ENCODE measurements at regions not wholly inside any gene's neighbourhood (a gene's known extent, or its start where the extent isn't known, plus 50 kb on each side); places are given as distances from the start of the nearest gene placed in this dataset.
"Not testable (repeated sequence)": the region's sequence is repeated elsewhere in the genome, so short reads cannot be mapped to it uniquely, and the experiment has no call there.

- DNase-seq (ENCODE audit: low spot score); H3K9me3 Mint-ChIP-seq; H3K4me1 Mint-ChIP-seq (ENCODE audit: low read depth); H3K36me3 Mint-ChIP-seq (ENCODE audit: low read depth); intact Hi-C loops (cut with micrococcal nuclease); H3K27ac Mint-ChIP-seq; H3K27me3 Mint-ChIP-seq (ENCODE audit: insufficient read depth); H3K4me3 Mint-ChIP-seq: not testable (repeated sequence)
Observed at GRCh38 chr9:42437057-42437759, 253.7 kb downstream of the SPATA31A6 start.

GRCh38 chr9:42442680-42443079 is 259.2 kb downstream of the SPATA31A6 start:
- H3K36me3 Mint-ChIP-seq (ENCODE audit: low read depth); DNase-seq (ENCODE audit: low spot score); H3K4me1 Mint-ChIP-seq (ENCODE audit: low read depth); H3K4me3 Mint-ChIP-seq; H3K27me3 Mint-ChIP-seq (ENCODE audit: insufficient read depth); intact Hi-C loops (cut with micrococcal nuclease); H3K9me3 Mint-ChIP-seq; H3K27ac Mint-ChIP-seq: not testable (repeated sequence)

- H3K4me3 Mint-ChIP-seq; H3K36me3 Mint-ChIP-seq (ENCODE audit: low read depth); intact Hi-C loops (cut with micrococcal nuclease); H3K9me3 Mint-ChIP-seq; H3K27ac Mint-ChIP-seq; H3K27me3 Mint-ChIP-seq (ENCODE audit: insufficient read depth); H3K4me1 Mint-ChIP-seq (ENCODE audit: low read depth); DNase-seq (ENCODE audit: low spot score): not testable (repeated sequence)
Observed at GRCh38 chr9:42443414-42443813, 260.0 kb downstream of the SPATA31A6 start.

GRCh38 chr9:42461436-42461835 is 278.0 kb downstream of the SPATA31A6 start:
- H3K9me3 Mint-ChIP-seq; H3K27me3 Mint-ChIP-seq (ENCODE audit: insufficient read depth); H3K4me3 Mint-ChIP-seq; H3K36me3 Mint-ChIP-seq (ENCODE audit: low read depth); H3K27ac Mint-ChIP-seq; DNase-seq (ENCODE audit: low spot score); intact Hi-C loops (cut with micrococcal nuclease); H3K4me1 Mint-ChIP-seq (ENCODE audit: low read depth): not testable (repeated sequence)

GRCh38 chr9:42461863-42462262 is 278.4 kb downstream of the SPATA31A6 start:
- DNase-seq (ENCODE audit: low spot score); H3K27ac Mint-ChIP-seq; H3K4me1 Mint-ChIP-seq (ENCODE audit: low read depth); intact Hi-C loops (cut with micrococcal nuclease); H3K36me3 Mint-ChIP-seq (ENCODE audit: low read depth); H3K4me3 Mint-ChIP-seq; H3K9me3 Mint-ChIP-seq; H3K27me3 Mint-ChIP-seq (ENCODE audit: insufficient read depth): not testable (repeated sequence)

GRCh38 chr9:42463981-42464380 is 280.5 kb downstream of the SPATA31A6 start:
- intact Hi-C loops (cut with micrococcal nuclease); H3K27ac Mint-ChIP-seq; H3K4me1 Mint-ChIP-seq (ENCODE audit: low read depth); H3K4me3 Mint-ChIP-seq; H3K27me3 Mint-ChIP-seq (ENCODE audit: insufficient read depth); H3K36me3 Mint-ChIP-seq (ENCODE audit: low read depth); DNase-seq (ENCODE audit: low spot score); H3K9me3 Mint-ChIP-seq: not testable (repeated sequence)

- H3K27ac Mint-ChIP-seq; H3K27me3 Mint-ChIP-seq (ENCODE audit: insufficient read depth); H3K4me3 Mint-ChIP-seq; H3K9me3 Mint-ChIP-seq; H3K36me3 Mint-ChIP-seq (ENCODE audit: low read depth); DNase-seq (ENCODE audit: low spot score); intact Hi-C loops (cut with micrococcal nuclease); H3K4me1 Mint-ChIP-seq (ENCODE audit: low read depth): not testable (repeated sequence)
Observed at GRCh38 chr9:42470577-42470976, 287.1 kb downstream of the SPATA31A6 start.

GRCh38 chr9:42490989-42491388 is 307.5 kb downstream of the SPATA31A6 start:
- intact Hi-C loops (cut with micrococcal nuclease); H3K4me3 Mint-ChIP-seq; H3K27ac Mint-ChIP-seq; H3K4me1 Mint-ChIP-seq (ENCODE audit: low read depth); DNase-seq (ENCODE audit: low spot score); H3K36me3 Mint-ChIP-seq (ENCODE audit: low read depth); H3K27me3 Mint-ChIP-seq (ENCODE audit: insufficient read depth); H3K9me3 Mint-ChIP-seq: not testable (repeated sequence)

- intact Hi-C loops (cut with micrococcal nuclease); H3K4me3 Mint-ChIP-seq; H3K9me3 Mint-ChIP-seq: not testable (repeated sequence)
Observed at GRCh38 chr9:42502620-42503264, 319.3 kb downstream of the SPATA31A6 start.

GRCh38 chr9:42508111-42508510 is 324.7 kb downstream of the SPATA31A6 start:
- intact Hi-C loops (cut with micrococcal nuclease); H3K36me3 Mint-ChIP-seq (ENCODE audit: low read depth); H3K9me3 Mint-ChIP-seq: not testable (repeated sequence)

More at GRCh38 chr9:42502620-42503264, 319.3 kb downstream of the SPATA31A6 start:
- H3K36me3 Mint-ChIP-seq (ENCODE audit: low read depth); DNase-seq (ENCODE audit: low spot score); H3K27me3 Mint-ChIP-seq (ENCODE audit: insufficient read depth); H3K4me1 Mint-ChIP-seq (ENCODE audit: low read depth); H3K27ac Mint-ChIP-seq: not testable (repeated sequence)

GRCh38 chr9:42513535-42513934 is 330.1 kb downstream of the SPATA31A6 start:
- H3K27me3 Mint-ChIP-seq (ENCODE audit: insufficient read depth); H3K4me1 Mint-ChIP-seq (ENCODE audit: low read depth); DNase-seq (ENCODE audit: low spot score); H3K4me3 Mint-ChIP-seq; H3K9me3 Mint-ChIP-seq; H3K36me3 Mint-ChIP-seq (ENCODE audit: low read depth); H3K27ac Mint-ChIP-seq; intact Hi-C loops (cut with micrococcal nuclease): not testable (repeated sequence)

More at GRCh38 chr9:42508111-42508510, 324.7 kb downstream of the SPATA31A6 start:
- not testable (repeated sequence) for H3K27me3 Mint-ChIP-seq (ENCODE audit: insufficient read depth); H3K4me3 Mint-ChIP-seq; DNase-seq (ENCODE audit: low spot score); H3K4me1 Mint-ChIP-seq (ENCODE audit: low read depth); H3K27ac Mint-ChIP-seq

GRCh38 chr9:42534325-42534983 is 351.0 kb downstream of the SPATA31A6 start:
- H3K36me3 Mint-ChIP-seq (ENCODE audit: low read depth); DNase-seq (ENCODE audit: low spot score); H3K27me3 Mint-ChIP-seq (ENCODE audit: insufficient read depth); H3K4me3 Mint-ChIP-seq; H3K27ac Mint-ChIP-seq; intact Hi-C loops (cut with micrococcal nuclease); H3K4me1 Mint-ChIP-seq (ENCODE audit: low read depth); H3K9me3 Mint-ChIP-seq: not testable (repeated sequence)

GRCh38 chr9:42534984-42535325 is 351.5 kb downstream of the SPATA31A6 start:
- H3K9me3 Mint-ChIP-seq = not testable (repeated sequence)

More at GRCh38 chr9:42534984-42535325, 351.5 kb downstream of the SPATA31A6 start:
- H3K27me3 Mint-ChIP-seq (ENCODE audit: insufficient read depth); H3K27ac Mint-ChIP-seq; H3K4me3 Mint-ChIP-seq; H3K4me1 Mint-ChIP-seq (ENCODE audit: low read depth); H3K36me3 Mint-ChIP-seq (ENCODE audit: low read depth); intact Hi-C loops (cut with micrococcal nuclease): not testable (repeated sequence)
- peak; percentile 12 for DNase-seq (ENCODE audit: low spot score)
